SU-DHL-6 (cell line): ENCODE measurements at regions not wholly inside any gene's neighbourhood (a gene's known extent, or its start where the extent isn't known, plus 50 kb on each side); places are given as distances from the start of the nearest gene placed in this dataset.

Experiments used
- EZH2phosphoT487 ChIP-seq: fragments of 200-600 bp; sonication (generic), shearing (Covaris generic); conservative IDR thresholded peaks from 2 replicates; pipeline ENCODE4 v1.6.1; 2018; ENCODE audit warnings: mild to moderate bottlenecking, antibody characterized with exemption, low read length, moderate library complexity, mixed read lengths
- TF ChIP-seq, protein P1 (sequence below): fragments of 200-600 bp; sonication (generic); IDR thresholded peaks from one replicate; pipeline ENCODE4 v1.5.1; 2017; ENCODE audit warnings: antibody characterized with exemption, mild to moderate bottlenecking, low read length, moderate library complexity; ENCODE audit not compliant: insufficient read depth, poor library complexity, severe bottlenecking

GRCh38 chr3:171933441-171933840 is 90.3 kb downstream of the TMEM212 start:
- TF ChIP-seq, protein P1, sequence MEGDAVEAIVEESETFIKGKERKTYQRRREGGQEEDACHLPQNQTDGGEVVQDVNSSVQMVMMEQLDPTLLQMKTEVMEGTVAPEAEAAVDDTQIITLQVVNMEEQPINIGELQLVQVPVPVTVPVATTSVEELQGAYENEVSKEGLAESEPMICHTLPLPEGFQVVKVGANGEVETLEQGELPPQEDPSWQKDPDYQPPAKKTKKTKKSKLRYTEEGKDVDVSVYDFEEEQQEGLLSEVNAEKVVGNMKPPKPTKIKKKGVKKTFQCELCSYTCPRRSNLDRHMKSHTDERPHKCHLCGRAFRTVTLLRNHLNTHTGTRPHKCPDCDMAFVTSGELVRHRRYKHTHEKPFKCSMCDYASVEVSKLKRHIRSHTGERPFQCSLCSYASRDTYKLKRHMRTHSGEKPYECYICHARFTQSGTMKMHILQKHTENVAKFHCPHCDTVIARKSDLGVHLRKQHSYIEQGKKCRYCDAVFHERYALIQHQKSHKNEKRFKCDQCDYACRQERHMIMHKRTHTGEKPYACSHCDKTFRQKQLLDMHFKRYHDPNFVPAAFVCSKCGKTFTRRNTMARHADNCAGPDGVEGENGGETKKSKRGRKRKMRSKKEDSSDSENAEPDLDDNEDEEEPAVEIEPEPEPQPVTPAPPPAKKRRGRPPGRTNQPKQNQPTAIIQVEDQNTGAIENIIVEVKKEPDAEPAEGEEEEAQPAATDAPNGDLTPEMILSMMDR, result no peak
- no peak for TF ChIP-seq EZH2phosphoT487
